ENCODE measurements at regions not wholly inside any gene's neighbourhood (a gene's known extent, or its start where the extent isn't known, plus 50 kb on each side); places are given as distances from the start of the nearest gene placed in this dataset.

GRCh38 chr17:77898521-77899434, 59.7 kb upstream of the TNRC6C start:
- DNase-seq = no peak

GRCh38 chr17:77899498-77899897, 59.0 kb upstream of the TNRC6C start:
- DNase-seq = no peak

- no peak for DNase-seq
Observed at GRCh38 chr17:77901481-77901880, 57.0 kb upstream of the TNRC6C start.

GRCh38 chr17:77905266-77905665, 53.2 kb upstream of the TNRC6C start:
- no peak for DNase-seq

GRCh38 chr17:77905766-77906165, 52.7 kb upstream of the TNRC6C start:
- DNase-seq = no peak

GRCh38 chr17:77906377-77906871, 52.1 kb upstream of the TNRC6C start:
- no peak for DNase-seq

GRCh38 chr17:77907497-77908461, 50.7 kb upstream of the TNRC6C start:
- no peak for DNase-seq

- no peak for DNase-seq
Observed at GRCh38 chr17:77908501-77908900, 50.0 kb upstream of the TNRC6C start.
